Activated T-helper 2 cell treated with anti-CD3 and anti-CD28 coated beads, Interferon-gamma antibody, Interleukin-2, Interleukin-4, amounts not matched to agents 10 μg/mL and 5 μg/mL and 100 μg/mL, durations not matched to agents 14 hours and 24 hours and 36 hours (primary cell): ENCODE measurements at regions not wholly inside any gene's neighbourhood (a gene's known extent, or its start where the extent isn't known, plus 50 kb on each side); places are given as distances from the start of the nearest gene placed in this dataset.

ENCODE experiments used
- DNase-seq: peaks from one replicate; pipeline ENCODE4 v3.0.0; 2021; ENCODE audit warnings: low spot score
- H3K27ac Mint-ChIP-seq: one replicate; pipeline ENCODE4 v1.8.0; 2021; ENCODE audit warnings: mixed read lengths
- H3K27me3 Mint-ChIP-seq: one replicate; pipeline ENCODE4 v1.8.0; 2021; ENCODE audit warnings: low read depth, mixed read lengths
- H3K36me3 Mint-ChIP-seq: one replicate; pipeline ENCODE4 v1.8.0; 2021; ENCODE audit warnings: low read depth, mixed read lengths
- H3K4me1 Mint-ChIP-seq: one replicate; pipeline ENCODE4 v1.8.0; 2021; ENCODE audit warnings: low read depth, mixed read lengths
- H3K4me3 Mint-ChIP-seq: one replicate; pipeline ENCODE4 v1.8.0; 2021; ENCODE audit warnings: low read depth, mild to moderate bottlenecking, moderate library complexity, mixed read lengths
- H3K9me3 Mint-ChIP-seq: one replicate; pipeline ENCODE4 v1.8.0; 2021; ENCODE audit warnings: mixed read lengths
- intact Hi-C: fragments of 100-400 bp; cut with micrococcal nuclease; formaldehyde crosslinking; loops from one replicate; pipeline ENCODE4 v1.15.1; 2023

- H3K9me3 Mint-ChIP-seq, result no peaks in the 10 kb centered on the region
- no peak overlapping the region for H3K27ac Mint-ChIP-seq
- H3K27me3 Mint-ChIP-seq, result peaks cover 12% of the 10 kb centered on the region
- DNase-seq, result no peak
- H3K4me1 Mint-ChIP-seq, result no peaks in the 10 kb centered on the region
- intact Hi-C loops, result no loop called here
- H3K36me3 Mint-ChIP-seq, result no peaks in the 10 kb centered on the region
- no peak overlapping the region for H3K4me3 Mint-ChIP-seq
These were observed 611.2 kb downstream of the UTRN start for GRCh38 chr6:144896289-144896688.

- Mint-ChIP-seq H3K4me3 (no peak overlapping the region), H3K36me3 (no peaks in the 10 kb centered on the region), H3K27me3 (peaks cover 14% of the 10 kb centered on the region), H3K27ac (no peak overlapping the region), H3K9me3 (no peaks in the 10 kb centered on the region), H3K4me1 (no peaks in the 10 kb centered on the region)
- intact Hi-C loops, result no loop called here
- DNase-seq, result no peak
These were observed 611.7 kb downstream of the UTRN start for GRCh38 chr6:144896871-144897270.

GRCh38 chr6:144897441-144897921 lies 612.3 kb downstream of the UTRN start:
- intact Hi-C loops, result no loop called here
- Mint-ChIP-seq H3K27me3 (peaks cover 14% of the 10 kb centered on the region), H3K36me3 (no peaks in the 10 kb centered on the region), H3K4me3 (no peak overlapping the region), H3K27ac (no peak overlapping the region), H3K9me3 (no peaks in the 10 kb centered on the region), H3K4me1 (no peaks in the 10 kb centered on the region)
- DNase-seq, result no peak

- Mint-ChIP-seq H3K27ac (no peak overlapping the region), H3K36me3 (no peaks in the 10 kb centered on the region), H3K9me3 (peaks cover 6% of the 10 kb centered on the region), H3K27me3 (peaks cover 19% of the 10 kb centered on the region), H3K4me1 (no peaks in the 10 kb centered on the region), H3K4me3 (no peak overlapping the region)
- intact Hi-C loops, result no loop called here
- DNase-seq, result no peak
These were observed 613.0 kb downstream of the UTRN start for GRCh38 chr6:144898052-144898689.

GRCh38 chr6:144898741-144899140 lies 613.6 kb downstream of the UTRN start:
- H3K4me3 Mint-ChIP-seq, result no peak overlapping the region
- DNase-seq, result no peak
- intact Hi-C loops, result no loop called here
- no peaks in the 10 kb centered on the region for H3K4me1 Mint-ChIP-seq
- H3K27ac Mint-ChIP-seq, result no peak overlapping the region
- no peaks in the 10 kb centered on the region for H3K36me3 Mint-ChIP-seq
- peaks cover 22% of the 10 kb centered on the region for H3K27me3 Mint-ChIP-seq
- H3K9me3 Mint-ChIP-seq, result peaks cover 7% of the 10 kb centered on the region

- Mint-ChIP-seq H3K9me3 (peaks cover 7% of the 10 kb centered on the region), H3K36me3 (no peaks in the 10 kb centered on the region), H3K27me3 (peaks cover 23% of the 10 kb centered on the region), H3K4me3 (no peak overlapping the region), H3K27ac (no peak overlapping the region), H3K4me1 (no peaks in the 10 kb centered on the region)
- intact Hi-C loops, result no loop called here
- no peak for DNase-seq
These were observed 614.0 kb downstream of the UTRN start for GRCh38 chr6:144899161-144899560.

GRCh38 chr6:144901412-144901811 lies 616.3 kb downstream of the UTRN start:
- Mint-ChIP-seq H3K36me3 (no peaks in the 10 kb centered on the region), H3K27me3 (peaks cover 24% of the 10 kb centered on the region), H3K9me3 (peaks cover 7% of the 10 kb centered on the region), H3K27ac (no peak overlapping the region), H3K4me1 (no peaks in the 10 kb centered on the region), H3K4me3 (no peak overlapping the region)
- no peak for DNase-seq
- intact Hi-C loops, result no loop called here

GRCh38 chr6:144908004-144908403 lies 622.9 kb downstream of the UTRN start:
- Mint-ChIP-seq H3K36me3 (no peaks in the 10 kb centered on the region), H3K9me3 (peaks cover 2% of the 10 kb centered on the region), H3K27ac (no peak overlapping the region), H3K4me3 (no peak overlapping the region), H3K27me3 (peaks cover 21% of the 10 kb centered on the region), H3K4me1 (peaks cover 4% of the 10 kb centered on the region)
- DNase-seq, result no peak
- intact Hi-C loops, result no loop called here

- Mint-ChIP-seq H3K9me3 (peaks cover 5% of the 10 kb centered on the region), H3K4me1 (peaks cover 7% of the 10 kb centered on the region), H3K4me3 (no peak overlapping the region), H3K27ac (no peak overlapping the region), H3K27me3 (peaks cover 16% of the 10 kb centered on the region), H3K36me3 (no peaks in the 10 kb centered on the region)
- intact Hi-C loops, result no loop called here
- DNase-seq, result no peak
These were observed 624.7 kb downstream of the UTRN start for GRCh38 chr6:144909753-144910285.

- Mint-ChIP-seq H3K36me3 (no peaks in the 10 kb centered on the region), H3K9me3 (peaks cover 5% of the 10 kb centered on the region), H3K4me3 (no peak overlapping the region), H3K27ac (no peak overlapping the region), H3K4me1 (peaks cover 7% of the 10 kb centered on the region), H3K27me3 (peaks cover 19% of the 10 kb centered on the region)
- intact Hi-C loops, result no loop called here
- no peak for DNase-seq
These were observed 626.2 kb downstream of the UTRN start for GRCh38 chr6:144911322-144911721.

- DNase-seq, result no peak
- Mint-ChIP-seq H3K4me1 (peaks cover 7% of the 10 kb centered on the region), H3K27me3 (peaks cover 15% of the 10 kb centered on the region), H3K4me3 (no peak overlapping the region), H3K36me3 (no peaks in the 10 kb centered on the region), H3K9me3 (peaks cover 5% of the 10 kb centered on the region), H3K27ac (no peak overlapping the region)
- intact Hi-C loops, result no loop called here
These were observed 627.3 kb downstream of the UTRN start for GRCh38 chr6:144912474-144912873.

GRCh38 chr6:144918073-144918472 lies 632.9 kb downstream of the UTRN start:
- Mint-ChIP-seq H3K27me3 (peaks cover 18% of the 10 kb centered on the region), H3K9me3 (peaks cover 5% of the 10 kb centered on the region), H3K27ac (no peak overlapping the region), H3K4me3 (no peak overlapping the region), H3K36me3 (no peaks in the 10 kb centered on the region), H3K4me1 (peaks cover 8% of the 10 kb centered on the region)
- intact Hi-C loops, result no loop called here
- DNase-seq, result no peak

- no peak for DNase-seq
- H3K9me3 Mint-ChIP-seq, result no peaks in the 10 kb centered on the region
- no peaks in the 10 kb centered on the region for H3K36me3 Mint-ChIP-seq
- H3K27me3 Mint-ChIP-seq, result peaks cover 18% of the 10 kb centered on the region
- intact Hi-C loops, result no loop called here
- H3K27ac Mint-ChIP-seq, result no peak overlapping the region
- H3K4me3 Mint-ChIP-seq, result no peak overlapping the region
- peaks cover 5% of the 10 kb centered on the region for H3K4me1 Mint-ChIP-seq
These were observed 634.4 kb downstream of the UTRN start for GRCh38 chr6:144919560-144919959.
